ACHN (cell line): ENCODE measurements at regions not wholly inside any gene's neighbourhood (a gene's known extent, or its start where the extent isn't known, plus 50 kb on each side); places are given as distances from the start of the nearest gene placed in this dataset.
A peak's percentile ranks its signal among the peaks of the same experiment; 100 is the strongest.

Source experiments
- DNase-seq: peaks from one replicate; pipeline ENCODE4 v3.0.0-alpha.2; 2015
- in situ Hi-C: cut with HindIII; loops from 2 replicates; pipeline ENCODE4 v1.10.0; 2017; ENCODE audit warnings: low sequenced_read_pairs, low pct_ligation_motif_present, low pct_unique_long_range_greater_than_20kb

DNA sequence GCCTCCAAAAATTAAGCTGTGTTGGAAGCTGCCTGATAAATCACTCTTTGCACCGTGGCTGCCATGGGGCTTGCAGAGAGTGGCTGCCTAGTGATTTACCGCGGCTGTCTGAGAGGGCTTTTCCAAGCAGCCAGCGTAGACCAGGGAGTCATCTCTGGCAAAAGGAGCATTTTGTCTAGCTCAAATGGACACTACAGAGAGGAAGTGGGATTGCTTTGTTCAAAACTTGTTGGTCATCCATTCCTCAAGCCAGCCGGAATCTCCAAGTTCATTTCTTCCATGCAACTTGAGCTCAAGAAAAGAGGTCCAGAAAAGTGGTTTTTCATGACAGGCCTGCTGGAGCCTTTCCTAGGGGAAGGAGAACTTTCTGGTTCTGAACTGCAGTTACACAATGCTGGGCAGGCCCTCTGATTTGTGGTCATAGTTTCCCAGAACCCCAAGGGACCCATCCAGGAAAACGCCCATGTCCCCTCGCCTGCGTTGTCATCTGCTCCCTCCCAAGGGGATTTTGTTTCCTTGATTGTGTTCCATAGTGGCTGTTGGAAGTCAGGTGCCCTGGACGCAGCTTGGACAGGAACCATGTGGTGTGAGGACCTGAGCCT is 108.1 kb downstream of the TRIB2 start:
- no peak for DNase-seq
- in situ Hi-C loops: no loop called here

DNA sequence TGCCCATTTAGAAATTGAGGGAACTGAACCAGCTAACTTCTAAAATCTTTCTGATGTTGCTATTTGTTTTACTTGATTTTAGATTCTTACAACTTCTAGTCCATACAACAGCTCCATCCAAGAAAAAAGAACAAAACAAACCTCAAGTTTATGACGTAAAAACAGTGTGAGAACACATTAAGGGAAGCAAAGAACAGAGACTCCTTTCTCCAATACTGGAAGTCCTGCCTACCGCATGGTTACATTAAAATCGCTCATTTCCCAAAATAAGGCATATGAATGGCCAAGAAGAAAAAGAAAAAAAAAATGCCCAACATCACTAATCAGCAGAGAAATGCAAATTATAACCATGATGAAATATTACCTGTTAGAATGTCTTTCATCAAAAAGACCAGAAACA is 110.0 kb downstream of the TRIB2 start:
- in situ Hi-C loops: no loop called here
- DNase-seq: no peak

DNA sequence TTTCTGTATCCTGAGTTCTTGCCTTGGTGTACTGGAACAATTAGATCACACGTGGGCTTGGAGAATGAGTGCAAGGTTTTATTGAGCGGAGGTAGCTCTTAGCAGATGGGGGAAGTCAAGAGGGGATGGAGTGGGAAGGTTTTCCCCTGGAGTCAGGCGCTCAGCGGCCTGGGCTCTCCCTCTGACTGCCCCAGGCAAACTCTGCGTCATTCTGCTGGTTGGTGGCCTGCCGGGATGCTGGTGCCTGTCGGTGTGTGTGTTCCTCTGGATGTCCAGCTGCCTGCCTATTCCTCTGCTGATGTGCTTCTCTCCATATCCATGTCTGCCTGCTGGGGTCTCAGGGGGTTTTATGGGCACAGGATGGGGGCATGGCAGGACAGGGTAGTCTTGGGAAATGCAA is 111.0 kb downstream of the TRIB2 start:
- in situ Hi-C loops: no loop called here
- no peak for DNase-seq

DNA sequence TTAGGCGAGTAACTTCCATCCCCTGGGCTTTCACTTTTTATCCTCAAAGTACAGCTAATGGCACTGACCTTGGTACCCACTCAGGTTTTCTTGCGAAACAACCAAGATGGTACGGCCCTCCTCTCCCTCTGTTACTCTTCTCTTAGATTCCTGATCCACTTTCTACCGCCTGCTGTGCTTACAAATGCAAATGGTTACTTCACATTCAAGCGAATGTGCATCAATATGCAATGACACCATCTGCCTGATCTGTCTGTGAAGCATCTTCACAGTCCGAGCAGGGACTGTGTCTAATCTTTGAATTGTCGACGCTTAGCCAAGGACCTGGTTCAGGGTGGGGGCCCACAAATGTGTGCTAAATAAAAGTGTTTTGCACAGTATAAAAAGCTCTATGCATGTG is 112.2 kb downstream of the TRIB2 start:
- DNase-seq: no peak

DNA sequence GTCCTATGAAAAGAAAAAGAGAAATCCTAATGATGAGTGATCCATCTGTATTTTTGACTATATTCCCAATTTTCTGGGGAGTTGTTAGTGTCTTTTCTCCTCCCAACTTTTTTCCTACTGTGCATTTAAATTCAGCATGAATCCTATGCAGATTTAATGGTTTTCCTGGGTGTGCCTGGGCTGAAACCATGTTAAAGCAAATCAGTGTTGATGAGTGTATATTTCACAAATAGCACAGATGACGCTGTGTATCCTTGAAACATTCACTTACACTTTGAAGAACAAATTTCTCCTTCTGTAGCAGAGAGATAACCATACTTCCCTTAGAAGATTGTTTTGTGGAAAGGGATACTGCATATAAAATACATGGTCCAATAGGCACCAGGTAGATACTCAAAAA is 114.3 kb downstream of the TRIB2 start:
- no peak for DNase-seq
- in situ Hi-C loops: no loop called here

More for the DNA sequence above, 112.2 kb downstream of the TRIB2 start:
- in situ Hi-C loops: no loop called here

DNA sequence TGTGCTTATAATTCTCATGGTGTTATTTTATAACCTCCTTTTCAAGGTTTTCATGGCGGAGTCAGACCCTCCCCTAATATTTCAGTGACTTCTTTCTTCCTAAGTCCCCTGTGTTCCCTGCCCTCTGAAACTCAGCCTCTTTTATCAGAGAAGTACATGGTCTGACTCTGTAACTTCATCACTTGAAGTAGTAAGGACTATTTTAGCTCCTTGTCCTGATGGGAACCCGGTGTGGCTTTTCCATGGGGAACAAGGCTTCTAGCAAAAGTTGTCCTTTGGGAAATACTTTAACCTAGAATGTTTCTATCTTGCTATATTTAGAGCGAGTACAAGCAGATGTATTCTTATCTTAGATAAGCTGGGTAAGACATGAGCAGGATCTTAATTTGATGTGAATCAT is 117.5 kb downstream of the TRIB2 start:
- in situ Hi-C loops: no loop called here
- DNase-seq: no peak

DNA sequence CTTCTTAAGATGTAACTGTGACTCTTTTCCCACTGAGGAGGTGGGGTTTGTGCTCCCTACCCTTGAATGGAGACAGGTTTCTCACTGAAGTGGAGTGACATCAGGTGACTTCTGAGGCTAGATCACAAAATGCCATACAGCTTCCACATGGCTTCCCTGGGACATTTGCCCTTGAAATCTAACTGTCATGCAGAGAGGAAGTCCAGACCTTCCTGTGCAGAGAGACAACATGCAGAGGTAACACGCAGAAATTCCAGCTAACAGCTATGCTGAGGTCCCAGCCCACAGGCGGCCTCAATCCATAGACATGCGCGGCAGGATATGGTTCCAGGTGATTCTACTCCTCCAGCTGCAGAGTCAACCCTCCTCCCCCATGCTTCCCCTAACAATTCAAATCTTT is 119.0 kb downstream of the TRIB2 start:
- no peak for DNase-seq
- in situ Hi-C loops: no loop called here

DNA sequence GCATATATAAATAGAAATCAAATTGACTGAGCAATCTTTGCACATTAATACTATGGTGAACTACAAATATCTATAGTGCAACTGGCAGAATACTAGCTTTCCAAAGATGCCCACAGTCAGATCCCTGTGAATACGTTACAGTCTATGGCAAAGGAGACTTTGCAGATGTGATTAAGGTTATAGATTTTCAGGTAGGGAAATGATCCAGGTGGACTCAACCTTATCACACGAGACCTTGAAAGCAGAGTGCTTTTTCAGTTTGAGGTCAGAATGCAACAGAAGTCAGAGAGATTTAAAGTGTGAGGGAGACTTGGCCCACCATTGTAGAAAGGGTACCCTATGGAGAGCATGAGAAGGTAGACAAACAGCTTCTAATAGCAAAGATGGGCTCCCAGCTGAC is 122.6 kb downstream of the TRIB2 start:
- DNase-seq: no peak
- in situ Hi-C loops: no loop called here

DNA sequence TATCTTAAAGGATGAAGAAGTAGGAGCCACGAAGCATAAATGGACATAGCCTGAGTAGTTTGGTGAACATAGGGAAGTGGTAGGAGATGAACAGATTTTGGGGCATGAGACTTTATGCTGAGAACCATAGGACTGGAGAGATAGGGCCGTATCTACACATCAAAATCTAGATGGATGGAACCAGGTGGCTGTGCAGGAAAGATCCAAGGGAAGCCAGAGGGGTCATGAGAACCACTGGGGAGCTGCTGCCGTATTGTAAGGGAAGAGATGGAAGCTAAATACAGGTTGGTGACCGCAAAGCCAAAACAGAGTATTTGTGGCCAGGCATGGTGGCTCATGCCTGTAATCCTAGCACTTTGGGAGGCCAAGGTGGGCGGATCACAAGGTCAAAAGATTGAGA is 124.3 kb downstream of the TRIB2 start:
- no peak for DNase-seq
- in situ Hi-C loops: no loop called here

DNA sequence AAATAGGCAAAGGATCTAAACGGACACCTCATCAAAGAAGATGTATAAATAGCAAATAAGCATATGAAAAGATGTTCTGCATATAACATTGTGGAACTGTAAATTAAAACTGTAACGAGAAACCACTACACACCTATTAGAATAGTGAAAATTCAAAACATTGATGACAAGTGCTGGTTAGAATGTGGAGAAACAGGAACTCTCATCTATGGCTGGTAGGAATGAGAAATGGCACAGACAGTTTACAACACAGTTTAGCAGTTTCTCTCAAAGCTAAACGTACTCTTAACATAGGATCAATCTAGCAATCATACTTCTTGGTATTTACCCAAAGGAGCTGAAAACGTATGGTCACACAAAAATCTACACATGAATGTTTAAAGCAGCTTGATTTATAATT is 126.2 kb downstream of the TRIB2 start:
- DNase-seq: no peak
- in situ Hi-C loops: no loop called here

DNA sequence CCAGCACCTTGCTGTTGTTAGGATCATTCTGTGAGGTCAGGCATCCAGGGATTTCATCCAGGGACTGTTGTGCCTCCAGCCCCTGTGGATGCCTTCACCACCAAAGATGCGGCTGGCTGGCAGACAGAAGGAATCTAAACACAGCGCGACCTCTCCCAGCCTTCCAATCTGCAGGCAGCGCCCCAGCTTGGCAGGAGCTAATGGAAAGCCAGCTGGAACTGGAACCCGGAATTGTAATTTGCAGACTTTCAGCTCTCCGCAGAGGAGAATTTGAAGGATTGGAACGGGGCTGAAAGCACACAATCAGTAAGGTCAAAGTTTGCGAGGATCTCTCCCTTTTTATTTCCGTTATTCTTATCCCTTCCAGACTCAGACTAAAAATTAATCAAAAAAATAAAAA is 127.8 kb downstream of the TRIB2 start:
- in situ Hi-C loops: no loop called here
- DNase-seq: no peak

DNA sequence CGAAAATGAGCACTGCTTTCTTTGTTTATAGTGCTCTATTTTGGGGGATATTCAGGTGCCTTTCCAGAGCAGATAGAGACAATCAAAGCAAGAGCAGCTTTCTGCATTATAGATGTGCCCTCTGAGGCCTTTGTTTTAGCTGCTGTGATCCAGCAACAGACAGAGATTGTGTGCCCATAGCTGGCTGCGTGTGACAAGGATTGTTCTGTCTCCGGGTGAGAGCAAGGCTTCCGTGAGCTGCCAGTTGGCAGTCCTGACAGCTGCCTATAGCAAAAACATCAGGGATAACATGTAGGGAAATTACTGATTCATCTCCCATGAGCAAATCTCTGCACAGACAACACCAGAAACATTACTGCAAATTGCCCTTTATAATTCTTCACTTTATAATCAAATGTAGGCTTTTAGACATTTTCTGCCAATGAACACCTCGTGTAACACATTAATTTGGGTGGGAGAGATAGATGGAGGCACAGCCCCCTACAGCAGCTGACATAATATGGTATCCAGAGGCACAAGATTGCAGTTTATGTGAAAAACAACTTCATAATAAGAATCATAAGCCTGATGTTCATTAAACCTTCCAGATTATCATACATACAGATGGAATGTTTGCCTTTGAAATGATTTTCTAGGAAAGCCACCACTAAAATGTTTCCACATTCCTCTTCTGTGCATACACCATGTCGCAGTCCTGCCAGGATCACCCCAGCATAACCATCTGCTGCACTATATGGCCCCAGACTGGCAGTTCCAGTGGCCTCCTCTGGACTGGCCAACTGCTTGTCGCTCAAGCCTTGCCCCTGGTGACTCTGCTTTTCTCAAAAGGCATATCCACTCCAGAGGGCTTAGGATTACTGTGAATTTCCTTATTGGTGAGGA is 131.2 kb downstream of the TRIB2 start:
- no peak for DNase-seq
- in situ Hi-C loops: no loop called here

DNA sequence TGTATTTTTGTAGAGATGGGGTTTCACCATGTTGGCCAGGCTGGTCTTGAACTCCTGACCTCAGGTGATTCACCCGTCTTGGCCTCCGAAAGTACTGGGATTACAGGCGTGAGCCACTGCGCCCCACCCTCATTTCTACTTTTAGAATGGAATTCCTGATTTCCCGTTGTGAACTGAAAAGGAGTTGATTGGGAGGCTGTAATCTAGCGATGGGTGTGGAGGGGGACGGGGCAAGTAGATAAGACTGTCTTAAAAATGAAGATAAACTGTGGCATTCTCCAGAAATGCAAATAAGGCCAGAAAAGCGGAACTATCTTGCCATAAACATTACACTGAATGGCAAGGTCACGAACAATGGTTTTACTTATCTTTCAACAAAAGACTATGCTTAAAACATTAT is 135.4 kb downstream of the TRIB2 start:
- in situ Hi-C loops: no loop called here
- DNase-seq: no peak

DNA sequence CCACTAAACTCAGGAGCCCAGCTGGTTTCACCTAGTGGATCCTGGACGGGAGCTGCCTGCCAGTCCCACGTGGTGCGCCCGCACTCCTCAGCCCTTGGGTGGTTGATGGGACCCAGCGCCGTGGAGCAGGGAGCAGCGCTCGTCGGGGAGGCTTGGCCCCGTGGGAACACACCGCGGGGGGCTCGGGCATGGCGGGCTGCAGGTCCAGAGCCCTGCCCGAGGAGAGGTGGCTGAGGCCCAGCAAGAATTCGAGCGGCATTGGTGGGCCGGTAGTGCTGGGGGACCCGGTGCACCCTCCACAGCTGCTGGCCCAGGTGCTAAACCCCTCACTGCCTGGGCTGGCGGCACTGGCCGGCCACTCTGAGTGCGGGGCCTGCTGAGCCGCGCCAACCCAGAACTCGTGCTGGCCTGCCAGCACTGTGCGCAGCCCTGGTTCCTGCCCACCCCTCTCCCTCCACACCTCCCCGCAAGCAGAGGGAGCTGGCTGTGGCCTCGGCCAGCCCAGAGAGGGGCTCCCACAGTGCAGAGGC is 137.3 kb downstream of the TRIB2 start:
- DNase-seq: no peak
- in situ Hi-C loops: no loop called here

DNA sequence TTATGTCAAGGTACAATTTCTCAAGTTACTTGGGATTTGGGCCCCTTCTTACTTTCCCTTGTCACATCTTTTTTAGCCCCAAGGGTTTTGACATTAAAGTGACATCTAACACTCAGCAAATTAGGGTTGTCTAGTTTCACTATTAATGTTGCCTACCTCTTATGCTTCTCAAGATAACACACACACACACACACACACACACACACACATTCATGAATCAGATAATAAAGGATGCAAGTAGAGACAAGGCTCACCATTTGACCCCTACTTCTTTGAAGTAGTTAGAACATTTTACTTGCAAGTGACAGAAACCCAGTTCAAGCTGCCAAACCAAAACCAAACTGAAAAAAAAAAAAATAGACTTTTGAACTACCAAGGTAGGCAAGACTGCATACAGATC is 138.8 kb downstream of the TRIB2 start:
- DNase-seq: no peak
- in situ Hi-C loops: no loop called here

DNA sequence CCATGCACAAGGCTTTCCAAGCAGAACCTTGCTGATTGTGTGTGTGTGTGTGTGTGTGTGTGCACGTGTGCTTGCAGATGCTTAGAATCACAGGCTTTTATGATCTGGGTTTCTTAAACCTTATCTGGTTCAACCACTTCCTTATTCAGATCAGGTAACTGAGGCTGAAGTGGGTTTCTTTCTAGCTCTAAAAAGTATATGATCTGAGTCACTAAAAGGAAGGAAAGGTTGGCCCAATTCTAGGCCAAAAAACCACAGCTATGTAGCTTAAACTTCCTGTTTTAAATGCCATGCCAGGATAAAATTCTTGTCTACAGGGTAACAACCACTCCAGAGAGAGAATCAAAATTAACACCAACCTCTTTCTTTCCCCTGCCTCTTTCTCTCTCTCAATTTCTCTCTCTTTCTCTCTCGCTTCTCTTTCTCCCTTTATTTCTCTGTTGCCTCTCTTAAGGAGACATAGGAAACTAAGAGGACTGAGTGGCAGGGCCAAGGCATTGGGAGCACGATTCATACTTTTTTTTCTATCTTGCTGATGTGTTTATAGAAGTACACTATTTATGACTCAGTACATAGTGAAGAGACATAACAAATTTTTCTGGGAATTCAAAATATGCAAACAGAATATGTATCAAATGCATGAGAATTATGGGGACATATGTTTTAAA is 140.3 kb downstream of the TRIB2 start:
- in situ Hi-C loops: no loop called here
- DNase-seq: peak; percentile 36

DNA sequence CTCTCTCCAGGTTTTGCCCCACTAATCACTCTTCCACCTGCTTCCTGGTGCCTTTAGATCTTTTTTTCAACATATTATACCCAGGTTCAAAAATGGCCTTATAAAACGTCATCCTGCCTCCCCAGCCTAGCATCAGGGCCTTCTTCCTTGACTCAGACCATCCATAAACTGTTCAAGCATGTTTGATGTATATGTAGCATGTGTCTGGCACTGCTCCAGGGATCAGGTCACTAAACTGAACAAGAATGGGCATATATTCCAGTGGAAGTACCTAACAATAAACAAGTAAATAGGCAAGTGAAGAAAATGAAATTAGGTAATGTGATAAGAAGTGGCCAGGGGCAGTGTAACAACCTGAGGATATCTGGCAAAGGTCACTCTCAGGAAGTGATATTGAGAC is 141.2 kb downstream of the TRIB2 start:
- in situ Hi-C loops: no loop called here
- DNase-seq: no peak

DNA sequence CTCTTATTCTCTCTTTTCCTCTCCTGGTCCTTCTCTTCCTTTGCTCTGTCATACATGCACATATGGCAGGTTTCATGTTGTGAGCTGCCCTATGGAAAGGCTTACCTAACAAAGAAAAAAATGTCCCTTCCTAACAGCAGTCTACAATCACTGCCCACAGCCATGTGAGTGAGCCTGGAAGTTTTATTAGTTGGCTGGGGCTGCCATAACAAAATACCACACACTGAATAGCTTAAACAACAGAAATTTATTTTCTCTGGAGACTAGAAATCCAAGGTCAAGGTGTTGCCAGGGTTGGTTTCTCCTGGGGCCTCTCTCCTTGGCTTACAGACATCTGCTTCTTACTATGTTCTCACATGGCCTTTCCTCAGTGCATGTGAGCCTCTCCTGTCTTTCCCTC is 142.1 kb downstream of the TRIB2 start:
- DNase-seq: no peak
- in situ Hi-C loops: no loop called here

DNA sequence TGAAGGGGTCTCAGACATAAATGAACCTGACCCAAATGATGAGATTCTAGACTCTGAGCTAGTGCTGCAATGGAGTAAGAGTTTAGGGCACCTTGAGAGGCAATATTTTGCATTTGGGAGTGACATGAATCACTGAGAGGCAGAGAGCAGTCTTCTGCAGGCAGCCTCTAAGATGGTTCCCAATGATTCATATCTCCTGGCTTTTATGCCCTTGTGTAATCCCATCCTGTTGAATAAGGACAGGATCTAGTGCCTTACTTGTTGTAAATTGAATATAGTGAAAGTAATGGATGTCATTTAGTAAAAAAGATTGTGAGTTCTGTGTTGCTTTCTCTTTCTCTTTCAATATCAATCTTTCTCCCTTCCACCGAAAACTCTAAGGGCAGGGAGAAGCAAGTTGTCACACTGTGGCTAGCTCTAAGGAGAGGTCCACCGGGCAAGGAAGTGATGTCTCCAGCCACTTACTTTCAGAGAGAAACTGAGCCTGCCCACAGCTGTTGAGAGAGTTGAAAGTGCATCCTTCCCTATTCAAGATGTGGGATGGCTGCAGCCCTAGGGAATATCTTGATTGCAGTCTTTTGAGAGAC is 144.7 kb downstream of the TRIB2 start:
- in situ Hi-C loops: no loop called here
- DNase-seq: no peak
